ENCODE measurements at regions not wholly inside any gene's neighbourhood (a gene's known extent, or its start where the extent isn't known, plus 50 kb on each side); places are given as distances from the start of the nearest gene placed in this dataset.
A peak's percentile ranks its signal among the peaks of the same experiment; 100 is the strongest.

- peak; percentile 83 for DNase-seq
Measured at GRCh38 chr13:99859178-99860177, 112.1 kb downstream of the ZIC5 start.

GRCh38 chr13:99857738-99858137 lies 113.8 kb downstream of the ZIC5 start:
- DNase-seq, result no peak

GRCh38 chr13:99855526-99856420 lies 115.8 kb downstream of the ZIC5 start:
- no peak for DNase-seq

GRCh38 chr13:99854366-99854765 lies 117.2 kb downstream of the ZIC5 start:
- DNase-seq, result no peak

GRCh38 chr13:99847318-99847750 lies 124.2 kb downstream of the ZIC5 start:
- no peak for DNase-seq

GRCh38 chr13:99845161-99845874 lies 126.2 kb downstream of the ZIC5 start:
- DNase-seq, result no peak

- no peak for DNase-seq
Measured at GRCh38 chr13:99844421-99844820, 127.1 kb downstream of the ZIC5 start.

GRCh38 chr13:99843872-99844271 lies 127.7 kb downstream of the ZIC5 start:
- DNase-seq, result no peak

- no peak for DNase-seq
Measured at GRCh38 chr13:99842405-99842804, 129.2 kb downstream of the ZIC5 start.

GRCh38 chr13:99836291-99836690 lies 135.3 kb downstream of the ZIC5 start:
- DNase-seq, result no peak

- DNase-seq, result no peak
Measured at GRCh38 chr13:99835442-99835841, 136.1 kb downstream of the ZIC5 start.

- DNase-seq, result no peak
Measured at GRCh38 chr13:99834246-99834645, 137.3 kb downstream of the ZIC5 start.

GRCh38 chr13:99832347-99832746 lies 139.2 kb downstream of the ZIC5 start:
- DNase-seq, result no peak

- DNase-seq, result no peak
Measured at GRCh38 chr13:99830931-99831330, 140.6 kb downstream of the ZIC5 start.

GRCh38 chr13:99829593-99830239 lies 141.9 kb downstream of the ZIC5 start:
- DNase-seq, result no peak

GRCh38 chr13:99829161-99829560 lies 142.4 kb downstream of the ZIC5 start:
- no peak for DNase-seq

- no peak for DNase-seq
Measured at GRCh38 chr13:99828735-99829134, 142.8 kb downstream of the ZIC5 start.

- no peak for DNase-seq
Measured at GRCh38 chr13:99828123-99828522, 143.4 kb downstream of the ZIC5 start.

- no peak for DNase-seq
Measured at GRCh38 chr13:99827011-99827772, 144.4 kb downstream of the ZIC5 start.

GRCh38 chr13:99823961-99824360 lies 147.6 kb downstream of the ZIC5 start:
- DNase-seq, result no peak

GRCh38 chr13:99822820-99823219 lies 148.7 kb downstream of the ZIC5 start:
- DNase-seq, result no peak

GRCh38 chr13:99821741-99822140 lies 149.8 kb downstream of the ZIC5 start:
- DNase-seq, result no peak
